ENCODE measurements at regions not wholly inside any gene's neighbourhood (a gene's known extent, or its start where the extent isn't known, plus 50 kb on each side); places are given as distances from the start of the nearest gene placed in this dataset.
"Not testable (repeated sequence)": the region's sequence is repeated elsewhere in the genome, so short reads cannot be mapped to it uniquely, and the experiment has no call there.

DNA sequence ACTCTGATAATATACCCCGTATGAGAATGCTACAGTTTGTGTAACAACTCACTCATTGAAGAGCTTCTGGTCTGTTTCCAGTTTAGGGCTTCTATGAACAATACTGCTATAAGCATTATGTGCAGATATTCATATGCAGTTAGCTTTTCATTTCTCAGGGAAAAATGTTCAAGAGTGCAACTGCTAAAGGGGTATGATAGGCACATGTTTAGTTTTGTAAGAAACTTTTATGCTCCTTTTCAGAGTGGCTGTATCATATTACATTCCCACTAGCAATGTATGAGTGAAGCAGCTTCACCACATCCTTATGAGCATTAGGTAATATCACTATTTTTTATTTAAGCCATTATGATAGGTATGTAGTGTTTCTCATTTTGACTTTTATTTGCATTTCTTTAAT is 182.6 kb upstream of the CXCL12 start:
- DNase-seq (ENCODE audit: low read depth) = peak; percentile 72

DNA sequence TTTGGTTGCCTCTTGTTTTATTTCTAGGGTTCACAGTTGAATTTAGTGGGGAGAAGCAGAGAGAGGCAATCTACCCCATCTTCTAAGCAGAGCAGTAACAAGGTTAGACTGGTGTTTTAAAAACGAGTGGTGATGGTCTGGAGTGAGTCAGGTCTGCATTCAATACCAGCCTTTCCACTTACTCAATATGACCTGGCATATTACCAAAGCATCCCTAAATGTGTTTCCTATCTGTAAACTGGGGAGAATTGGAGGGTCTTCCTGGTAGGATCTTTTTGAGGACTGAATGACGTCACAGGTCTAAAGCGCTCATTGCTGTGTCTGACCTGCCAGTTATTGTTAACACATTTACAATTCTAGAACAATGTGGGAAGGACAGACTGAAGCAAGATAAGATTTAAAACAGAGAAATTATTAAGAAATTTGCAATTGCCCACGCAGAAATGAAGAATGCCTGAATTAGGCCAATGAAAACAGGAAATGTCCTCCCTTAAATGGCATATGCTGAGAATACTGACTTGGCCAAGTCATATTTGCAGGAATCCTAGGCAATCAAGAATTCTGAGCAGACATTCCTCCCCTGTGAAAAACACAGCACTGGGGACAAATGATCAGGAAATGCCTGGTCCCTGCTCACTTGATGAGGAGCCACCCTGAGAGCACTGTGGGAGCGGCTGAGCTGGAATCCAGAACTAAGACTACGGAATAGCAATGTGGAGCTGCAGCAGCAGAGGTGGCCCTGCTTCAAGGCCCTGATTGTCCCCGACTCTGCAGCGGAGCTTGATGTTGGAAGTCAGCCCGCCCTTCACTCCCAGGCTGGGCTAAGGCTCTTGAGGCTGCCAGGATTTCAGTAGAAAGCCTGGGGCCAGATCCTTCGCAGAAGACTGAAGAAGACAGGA is 184.5 kb upstream of the CXCL12 start:
- DNase-seq (ENCODE audit: low read depth) = peak; percentile 99

DNA sequence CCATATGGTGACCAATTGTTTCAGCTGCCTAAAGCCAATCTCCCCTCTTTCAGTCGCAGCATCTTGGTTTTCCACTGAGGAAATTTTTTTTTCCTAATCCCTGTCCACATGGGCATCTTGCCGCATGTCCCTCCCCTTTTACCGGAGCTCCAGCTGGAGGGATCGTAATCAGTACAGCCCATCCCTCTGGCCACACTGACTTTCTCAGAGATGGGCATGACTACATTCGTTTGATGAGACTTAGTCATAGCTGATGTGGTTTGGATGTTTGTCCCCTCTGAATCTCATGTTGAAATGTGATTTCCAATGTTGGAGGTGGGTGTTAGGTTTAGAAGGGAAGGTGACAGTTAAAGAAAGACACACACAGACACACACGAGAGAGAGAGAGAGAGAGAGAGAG is 186.8 kb upstream of the CXCL12 start:
- peak; percentile 82 for DNase-seq (ENCODE audit: low read depth)

DNA sequence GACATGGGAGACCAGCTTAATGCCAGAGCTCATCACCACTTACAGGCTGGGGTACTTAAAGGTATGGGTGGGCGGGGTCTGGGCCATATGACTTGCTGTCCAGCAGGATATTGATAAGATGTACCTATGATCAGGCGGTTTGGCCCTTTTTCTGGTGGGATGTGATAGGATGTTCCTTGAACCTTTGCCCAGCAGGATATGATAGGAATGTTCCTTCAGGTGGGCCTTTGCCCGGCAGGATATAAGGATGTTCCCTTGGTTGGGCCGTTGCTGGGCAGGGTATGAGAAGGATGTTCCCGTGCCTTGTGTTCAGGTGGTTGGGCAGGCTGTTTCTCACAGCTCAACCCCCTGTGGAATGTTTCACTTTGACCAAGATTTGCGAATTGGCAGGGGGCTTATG is 187.2 kb upstream of the CXCL12 start:
- no peak for DNase-seq (ENCODE audit: low read depth)

DNA sequence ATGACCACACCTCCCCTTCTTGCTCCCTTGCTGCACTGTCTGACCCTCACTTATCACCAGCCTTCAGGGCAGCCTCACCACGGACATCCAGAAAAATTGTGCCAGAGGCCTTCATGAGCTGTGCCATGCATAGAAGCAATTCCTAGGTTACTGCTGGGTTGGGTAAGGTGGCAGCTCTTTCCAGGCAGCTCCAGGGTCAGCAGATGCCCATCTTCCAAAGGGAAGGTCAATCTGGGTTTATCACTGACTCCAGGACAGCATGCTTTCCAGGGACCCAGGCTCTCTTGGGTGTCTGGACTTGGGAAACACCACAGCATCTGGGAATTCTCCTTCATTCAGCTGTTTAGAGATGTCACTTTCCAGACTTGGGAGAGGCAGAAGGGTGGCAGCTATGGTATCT is 188.9 kb upstream of the CXCL12 start:
- DNase-seq (ENCODE audit: low read depth) = no peak

DNA sequence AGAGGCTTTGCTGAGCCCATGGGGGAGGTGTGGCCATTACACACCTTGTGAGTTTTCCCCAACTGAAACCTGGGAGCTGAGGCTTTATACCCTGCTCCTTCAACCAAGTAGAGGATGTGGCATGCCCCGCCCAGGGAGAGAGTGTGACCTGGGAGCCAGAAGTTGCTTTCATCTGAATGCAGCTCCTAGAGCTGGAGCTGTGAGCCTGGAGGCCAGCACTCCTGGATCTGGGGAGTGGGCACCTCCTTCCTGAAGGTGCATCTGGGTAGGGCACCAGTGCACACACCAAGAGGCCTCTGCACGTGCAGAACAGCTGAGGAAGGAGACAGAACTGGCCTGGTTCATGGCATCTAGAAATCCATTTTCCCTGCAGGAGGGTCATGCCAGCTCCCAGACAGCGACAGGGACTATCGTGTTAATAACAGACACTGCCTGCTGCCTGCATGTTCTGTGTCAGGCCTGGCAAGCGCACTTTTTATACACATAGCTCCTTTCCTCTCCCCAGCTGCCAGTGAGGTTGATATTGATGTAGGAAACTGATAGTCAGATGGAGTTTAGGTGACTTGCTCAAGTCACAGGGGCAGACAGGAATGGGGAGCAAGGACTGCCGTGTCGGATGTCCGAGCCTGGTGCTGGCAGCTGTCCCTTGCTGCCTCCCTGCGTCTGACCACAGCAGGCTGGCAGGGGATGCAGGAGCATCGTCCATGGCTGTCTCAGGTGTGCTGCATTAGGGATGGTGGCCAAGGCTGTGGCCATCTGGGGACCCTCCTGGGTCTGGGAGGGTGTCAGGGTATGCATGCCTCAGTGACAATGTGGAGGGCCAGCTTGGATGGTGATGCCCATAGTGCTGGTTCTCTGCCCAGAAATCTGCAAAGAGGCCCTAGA is 189.9 kb upstream of the CXCL12 start:
- no peak for DNase-seq (ENCODE audit: low read depth)

DNA sequence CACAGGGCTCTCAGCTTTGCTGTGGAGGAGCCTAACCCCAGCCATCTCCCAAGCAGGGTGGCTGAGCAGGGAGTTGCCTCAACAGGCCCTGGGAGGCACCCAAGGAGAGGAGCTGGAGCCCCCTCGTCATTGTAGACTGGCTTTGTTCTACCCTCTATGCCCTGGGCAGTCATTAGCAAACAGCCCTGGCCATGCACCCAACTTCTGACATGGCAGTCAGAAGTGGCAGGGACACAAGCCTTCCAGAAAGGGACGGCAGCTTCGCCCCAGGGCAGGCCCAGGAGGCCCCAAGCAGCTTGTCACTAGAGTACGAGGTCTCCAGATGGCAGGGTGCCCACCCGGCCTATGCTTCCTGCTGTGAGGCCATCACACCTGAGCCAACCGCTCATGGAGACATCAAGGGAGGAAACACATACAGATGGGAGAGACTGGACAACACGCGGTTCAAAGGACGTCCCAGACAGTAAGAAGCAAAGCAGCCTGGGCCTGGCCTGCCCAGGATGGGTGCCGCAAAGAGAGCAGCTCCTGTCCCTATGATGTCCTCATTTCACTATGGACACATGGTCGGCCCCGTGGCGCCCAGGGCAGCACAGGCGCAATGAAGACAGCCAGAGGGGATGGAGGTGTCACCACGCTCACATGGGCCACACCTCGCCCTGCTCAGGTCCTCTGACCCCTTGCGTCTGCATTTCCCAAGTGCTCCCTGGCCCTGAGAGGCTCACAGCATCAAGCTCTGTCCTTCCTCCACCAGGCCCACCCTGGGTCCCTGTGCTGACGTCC is 190.9 kb upstream of the CXCL12 start:
- no peak for DNase-seq (ENCODE audit: low read depth)

DNA sequence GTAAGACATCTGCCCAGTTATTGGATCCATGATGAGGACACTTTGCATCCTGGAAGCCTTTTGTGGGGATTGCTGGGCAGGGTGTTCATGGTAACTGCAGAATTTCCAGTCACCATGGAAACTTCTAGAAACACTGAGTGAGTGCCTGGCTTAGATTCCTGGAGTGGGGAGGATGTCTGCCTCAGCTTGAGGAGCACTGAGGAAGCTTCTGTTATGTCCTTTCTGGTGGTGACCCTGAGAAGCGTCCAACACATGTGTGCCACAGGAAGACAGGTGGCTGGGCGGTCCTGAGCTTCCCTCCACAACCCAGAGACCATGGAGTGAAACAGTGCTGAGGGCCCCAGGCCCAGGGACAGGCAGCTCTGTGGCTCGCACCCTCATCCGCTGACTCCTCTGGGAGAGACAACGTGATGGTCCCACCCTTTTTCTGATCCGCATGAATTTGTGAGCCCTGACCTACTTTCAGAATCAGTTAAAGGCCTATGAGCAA is 191.8 kb upstream of the CXCL12 start:
- peak; percentile 57 for DNase-seq (ENCODE audit: low read depth)

DNA sequence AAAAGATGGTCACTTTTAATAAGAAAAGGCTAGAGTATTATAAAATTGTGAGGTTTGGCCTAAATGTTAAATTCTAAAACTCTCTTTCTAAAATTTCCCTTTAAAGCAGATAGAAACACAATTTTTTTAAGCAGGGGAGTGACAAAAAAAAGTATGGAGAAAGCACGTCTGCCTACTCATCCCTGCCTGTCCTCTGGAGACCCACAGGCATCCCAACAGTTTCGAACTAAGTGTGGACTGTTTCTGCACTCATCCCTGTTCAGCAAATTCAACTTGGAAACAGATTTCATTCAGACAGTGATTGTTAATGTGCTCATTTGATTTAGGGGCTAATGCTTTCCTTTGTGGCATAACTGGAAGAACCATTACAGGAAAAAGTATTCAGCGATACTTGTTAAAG is 192.6 kb upstream of the CXCL12 start:
- no peak for DNase-seq (ENCODE audit: low read depth)

DNA sequence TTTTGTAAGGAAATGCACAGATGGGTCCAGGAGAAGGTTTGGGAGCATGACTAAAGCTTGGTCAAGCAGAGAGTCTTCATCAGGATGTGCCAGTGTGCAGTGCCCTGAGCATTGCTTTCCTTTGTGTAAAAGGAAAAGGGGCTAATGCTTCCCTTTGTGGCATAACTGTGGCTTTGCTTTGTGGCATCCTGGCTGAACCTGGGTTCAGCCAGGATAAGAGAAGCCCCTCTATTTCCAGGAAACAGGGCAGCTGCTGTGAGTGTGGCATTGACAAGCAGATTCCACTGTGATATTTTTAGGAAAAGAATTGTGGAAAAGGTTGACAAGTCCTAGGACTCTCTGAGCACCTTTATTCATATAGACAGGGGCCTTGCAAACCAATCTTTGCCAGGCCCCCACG is 193.4 kb upstream of the CXCL12 start:
- no peak for DNase-seq (ENCODE audit: low read depth)

DNA sequence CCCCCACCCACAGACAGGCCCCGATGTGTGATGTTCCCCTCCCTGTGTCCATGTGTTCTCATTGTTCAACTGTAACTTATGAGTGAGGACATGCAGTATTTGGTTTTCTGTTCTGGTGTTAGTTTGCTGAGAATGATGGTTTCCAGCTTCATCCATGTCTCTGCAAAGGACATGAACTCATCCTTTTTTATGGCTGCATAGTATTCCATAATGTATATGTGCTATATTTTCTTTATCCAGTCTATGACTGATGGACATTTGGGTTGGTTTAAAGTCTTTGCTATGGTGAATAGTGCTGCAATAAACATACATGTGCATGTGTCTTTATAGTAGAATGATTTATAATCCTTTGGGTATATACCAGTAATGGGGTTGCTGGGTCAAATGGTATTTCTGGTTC is 194.1 kb upstream of the CXCL12 start:
- DNase-seq (ENCODE audit: low read depth) = not testable (repeated sequence)

DNA sequence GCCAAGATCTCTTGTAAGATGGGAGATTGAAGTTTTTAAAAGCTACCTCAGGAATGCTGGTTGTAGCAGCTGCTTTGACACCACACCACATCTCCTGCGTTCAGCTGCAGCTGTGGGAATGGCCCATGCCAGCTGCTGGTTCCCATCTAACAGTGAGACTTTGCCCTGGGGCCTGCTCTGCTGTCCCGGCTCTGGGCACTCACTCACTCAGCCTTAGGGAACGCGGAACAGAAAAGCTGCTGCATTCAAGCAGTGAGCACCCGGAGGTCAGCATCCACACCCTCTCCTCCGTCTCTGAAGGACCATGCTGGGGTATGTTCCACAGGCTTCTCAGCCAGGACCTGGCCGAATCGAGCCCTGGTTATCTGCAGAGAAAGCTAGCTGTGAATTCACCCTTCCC is 197.1 kb upstream of the CXCL12 start:
- peak; percentile 92 for DNase-seq (ENCODE audit: low read depth)

DNA sequence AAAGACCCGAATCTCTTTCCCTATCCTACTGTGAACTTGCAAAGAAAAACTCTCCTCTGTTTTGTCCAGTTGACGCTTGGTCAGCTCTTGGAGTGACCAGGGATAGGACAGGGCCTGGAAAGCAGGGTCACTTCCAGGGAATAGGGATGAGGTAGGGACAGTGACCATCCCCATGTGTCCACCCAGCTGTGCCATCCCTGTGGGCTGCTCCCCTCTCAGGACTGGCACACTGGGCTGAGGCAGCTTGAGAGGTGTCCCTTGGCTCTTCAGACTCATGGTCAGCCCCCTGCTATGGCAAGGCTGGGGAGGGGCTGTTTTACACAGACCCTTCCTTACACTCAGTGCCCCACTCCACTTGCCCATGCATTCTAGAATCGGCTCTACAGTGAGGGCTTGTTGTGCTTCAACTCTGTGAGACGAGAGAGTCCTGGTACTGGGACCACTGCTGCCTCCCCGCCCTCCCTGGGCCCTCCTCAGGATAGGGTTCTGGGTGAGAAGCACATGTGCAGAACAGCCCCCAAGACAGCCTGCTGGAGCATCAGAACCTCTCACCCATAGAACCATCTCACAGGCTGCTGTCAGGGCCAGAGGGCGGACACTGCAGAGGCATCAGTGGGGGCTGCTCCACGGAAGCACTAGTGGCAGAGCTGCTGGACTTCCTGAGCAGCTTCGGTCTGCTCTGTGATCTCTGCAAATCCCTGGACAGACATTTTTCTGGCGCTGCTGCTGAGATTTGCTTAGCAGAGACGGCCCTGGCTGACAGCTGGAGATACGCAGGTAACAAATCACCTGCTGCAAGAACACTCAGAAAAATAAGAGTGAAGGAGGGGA is 202.8 kb upstream of the CXCL12 start:
- no peak for DNase-seq (ENCODE audit: low read depth)

DNA sequence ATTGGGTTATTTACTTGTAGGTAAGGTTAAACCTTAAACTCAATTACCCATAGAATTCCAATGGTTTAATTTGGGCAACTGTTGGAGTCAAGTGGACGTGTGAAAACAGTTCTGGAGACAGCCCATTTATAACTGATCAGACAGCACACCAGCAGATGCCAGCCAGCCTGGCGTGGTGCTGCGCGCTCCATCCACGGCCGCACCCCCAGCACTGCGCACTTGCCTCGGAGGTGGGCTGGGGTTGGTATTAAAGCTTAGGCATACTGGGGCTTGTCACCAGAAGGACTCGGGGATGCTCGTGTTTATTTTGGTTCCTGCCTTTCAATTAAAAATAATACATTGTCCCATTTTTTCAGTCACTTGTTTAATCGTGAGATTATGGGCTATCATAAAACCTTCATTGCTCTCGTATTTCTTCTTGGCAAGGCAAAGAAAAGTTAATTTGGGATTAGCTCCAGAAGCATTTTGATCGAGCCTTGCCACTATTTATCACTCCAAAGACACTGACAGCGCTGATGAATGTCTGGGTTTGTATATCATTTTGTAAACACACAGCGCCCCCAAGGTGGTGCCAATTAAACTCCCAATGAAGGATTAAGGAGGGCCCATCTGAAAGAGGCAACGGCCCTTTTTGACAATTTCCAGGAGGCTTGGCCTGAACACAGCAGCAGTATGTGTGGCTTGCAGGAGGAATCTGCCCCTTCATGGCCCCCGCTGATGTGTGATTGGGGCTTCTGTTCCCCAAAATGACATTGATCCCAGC is 204.5 kb upstream of the CXCL12 start:
- DNase-seq (ENCODE audit: low read depth) = no peak

DNA sequence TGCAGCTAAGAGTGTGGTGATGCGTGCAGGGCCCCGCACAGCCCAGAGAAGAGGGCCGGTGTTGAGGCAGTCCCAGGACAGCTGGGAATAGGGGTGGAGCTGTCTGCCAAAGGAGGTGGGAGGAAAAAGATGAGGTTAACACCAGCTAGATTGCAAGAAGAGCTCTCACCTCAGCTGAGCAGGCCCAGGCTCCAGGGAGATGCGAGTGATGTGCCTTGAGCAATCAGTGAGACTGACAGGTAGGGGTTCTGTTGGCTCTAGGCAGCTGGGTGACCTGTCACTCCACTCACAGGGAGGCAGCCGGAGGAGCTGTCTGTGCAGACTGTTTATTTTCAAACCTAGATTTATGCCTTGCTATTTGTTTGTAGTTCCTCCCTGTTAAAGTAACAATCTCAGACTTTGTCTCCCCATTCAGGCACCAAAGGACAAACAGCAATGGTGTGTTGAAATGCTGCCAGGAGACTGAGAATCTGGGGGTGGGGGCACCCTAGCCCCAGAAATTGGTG is 205.1 kb upstream of the CXCL12 start:
- no peak for DNase-seq (ENCODE audit: low read depth)

DNA sequence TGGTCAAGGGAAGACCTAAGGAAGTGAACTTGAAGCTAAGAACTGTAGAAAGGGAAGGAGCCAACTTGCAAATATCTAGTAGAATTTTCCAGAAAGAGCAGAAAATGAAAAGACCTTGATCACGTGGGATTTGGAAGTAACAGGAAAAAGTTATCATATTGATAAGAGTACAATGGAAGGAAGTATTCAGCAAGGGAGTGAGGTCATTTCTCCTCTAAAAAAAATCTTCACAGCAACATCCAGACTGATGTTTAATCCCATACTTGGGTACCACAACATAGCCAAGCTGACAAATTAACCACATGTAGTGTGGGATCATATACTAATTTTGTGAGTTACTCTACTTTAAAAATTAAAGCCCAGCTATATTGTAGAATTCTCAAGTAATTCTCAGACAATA is 207.0 kb upstream of the CXCL12 start:
- no peak for DNase-seq (ENCODE audit: low read depth)

DNA sequence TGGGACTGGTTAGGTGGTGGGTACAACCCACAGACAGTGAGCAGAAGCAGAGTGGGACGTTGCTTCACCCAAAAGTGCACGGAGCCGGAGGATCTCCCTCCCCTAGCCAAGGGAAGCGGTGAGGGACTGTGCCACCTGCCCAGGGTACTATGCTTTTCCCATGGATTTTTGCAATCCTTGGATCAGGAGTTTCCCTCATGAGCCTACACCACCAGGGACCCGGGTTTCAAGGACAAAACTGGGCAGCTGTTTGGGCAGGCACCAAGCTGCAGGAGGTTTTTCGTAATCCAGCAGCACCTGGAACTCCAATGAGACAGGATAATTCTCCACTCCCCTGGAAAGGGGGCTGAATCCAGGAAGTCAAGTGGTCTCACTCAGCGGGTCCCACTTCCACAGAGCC is 209.1 kb upstream of the CXCL12 start:
- no peak for DNase-seq (ENCODE audit: low read depth)

DNA sequence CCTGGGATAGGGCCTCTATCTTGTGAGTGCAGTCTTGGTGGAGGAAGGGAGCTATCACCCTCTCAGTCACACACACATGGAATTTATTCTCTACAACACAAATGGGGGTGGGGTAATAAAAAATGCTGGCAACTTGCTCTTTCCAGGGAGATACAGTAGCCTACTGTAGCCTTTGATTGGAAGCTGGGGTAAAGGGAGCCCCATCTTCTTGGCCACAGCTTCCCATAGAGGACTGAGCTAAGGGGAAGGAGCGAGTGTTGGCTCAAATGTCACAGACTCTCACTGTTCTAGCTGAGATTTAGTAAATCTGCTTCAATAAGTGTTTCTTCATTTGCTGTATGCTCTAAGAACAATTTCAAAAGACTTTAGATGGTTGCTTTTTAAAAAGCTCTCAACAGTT is 222.2 kb upstream of the CXCL12 start:
- peak; percentile 40 for DNase-seq (ENCODE audit: low read depth)

DNA sequence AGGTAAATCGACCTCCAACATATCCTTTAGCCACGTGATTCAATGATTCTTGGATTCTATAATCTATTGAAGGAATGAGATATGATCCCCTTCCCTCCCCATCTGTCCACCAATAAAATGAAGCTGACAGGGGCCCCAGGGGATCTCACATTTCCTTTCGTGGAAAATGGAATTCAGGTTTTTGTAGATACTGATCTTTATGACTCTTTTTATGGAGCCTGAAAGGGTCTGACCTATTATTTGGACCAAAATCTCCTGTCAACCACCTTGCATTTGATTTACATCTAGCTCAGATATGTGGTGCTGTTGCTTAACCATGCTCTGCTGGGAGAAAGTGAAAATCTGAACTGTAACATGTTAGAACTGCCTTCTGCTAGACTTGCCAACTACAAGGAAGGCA is 234.0 kb upstream of the CXCL12 start:
- DNase-seq (ENCODE audit: low read depth) = peak; percentile 11

DNA sequence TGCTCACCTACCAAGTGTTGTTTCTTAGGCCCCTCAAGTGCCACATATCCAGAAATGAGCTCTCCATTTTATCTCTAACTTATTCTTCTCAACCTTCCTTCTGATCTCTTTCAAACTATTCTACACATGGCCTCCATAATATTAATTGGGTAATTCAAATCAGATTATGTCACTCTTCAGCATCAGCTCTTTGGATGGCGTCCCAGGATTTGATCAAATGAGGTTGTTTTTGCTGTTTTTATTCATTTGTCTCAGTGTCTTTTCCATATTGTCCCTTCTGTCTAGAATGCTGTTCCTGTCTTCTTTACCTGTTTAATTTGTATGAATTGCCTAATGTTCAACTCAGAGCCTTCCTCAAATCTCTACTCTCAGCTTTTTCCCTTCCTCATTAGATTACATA is 234.6 kb upstream of the CXCL12 start:
- no peak for DNase-seq (ENCODE audit: low read depth)
